NCI-H2196 treated with DMSO at 0.1 percent for 48 hours (cell line): ENCODE measurements at regions not wholly inside any gene's neighbourhood (a gene's known extent, or its start where the extent isn't known, plus 50 kb on each side); places are given as distances from the start of the nearest gene placed in this dataset.

Source experiments
- DNase-seq: peaks from one replicate; lab custom pipeline; 2025; ENCODE audit not compliant: unreplicated experiment; lab: John Stamatoyannopoulos, UW

GRCh38 chrX:110430293-110431076, 71.8 kb downstream of the RTL9 start:
- no peak for DNase-seq

GRCh38 chrX:110432091-110432905, 73.7 kb downstream of the RTL9 start:
- no peak for DNase-seq

- no peak for DNase-seq
These were observed 74.2 kb downstream of the RTL9 start for GRCh38 chrX:110432906-110433215.

- no peak for DNase-seq
These were observed 76.5 kb downstream of the RTL9 start for GRCh38 chrX:110435196-110435595.

GRCh38 chrX:110436523-110436922, 77.9 kb downstream of the RTL9 start:
- no peak for DNase-seq

GRCh38 chrX:110437686-110438085, 79.0 kb downstream of the RTL9 start:
- no peak for DNase-seq

GRCh38 chrX:110440016-110440805, 81.6 kb downstream of the RTL9 start:
- no peak for DNase-seq

- no peak for DNase-seq
These were observed 84.0 kb downstream of the RTL9 start for GRCh38 chrX:110442635-110443034.

GRCh38 chrX:110444996-110445395, 86.3 kb downstream of the RTL9 start:
- DNase-seq: no peak

- DNase-seq: no peak
These were observed 89.8 kb downstream of the RTL9 start for GRCh38 chrX:110448459-110448858.

GRCh38 chrX:110449312-110449711, 90.7 kb downstream of the RTL9 start:
- DNase-seq: no peak

- peak; percentile 0 for DNase-seq
These were observed 91.4 kb downstream of the RTL9 start for GRCh38 chrX:110450050-110450449.

- no peak for DNase-seq
These were observed 95.7 kb downstream of the RTL9 start for GRCh38 chrX:110454336-110454735.

- DNase-seq: no peak
These were observed 104.3 kb downstream of the RTL9 start for GRCh38 chrX:110462957-110463356.

- no peak for DNase-seq
These were observed 108.1 kb downstream of the RTL9 start for GRCh38 chrX:110466790-110467189.

GRCh38 chrX:110472265-110472664, 113.6 kb downstream of the RTL9 start:
- DNase-seq: no peak

GRCh38 chrX:110477593-110478228, 119.1 kb downstream of the RTL9 start:
- DNase-seq: no peak

GRCh38 chrX:110491846-110492620, 133.4 kb downstream of the RTL9 start:
- DNase-seq: no peak

- DNase-seq: no peak
These were observed 146.3 kb downstream of the RTL9 start for GRCh38 chrX:110504947-110505346.

- DNase-seq: no peak
These were observed 151.3 kb downstream of the RTL9 start for GRCh38 chrX:110509755-110510532.
